HG03097 (cell line): ENCODE measurements at regions not wholly inside any gene's neighbourhood (a gene's known extent, or its start where the extent isn't known, plus 50 kb on each side); places are given as distances from the start of the nearest gene placed in this dataset.

Experiments used
- ATAC-seq: cut with Tn5 transposase; IDR thresholded peaks from one replicate; pipeline ENCODE4 v1.9.1; 2021; ENCODE audit not compliant: unreplicated experiment, low FRiP score

DNA sequence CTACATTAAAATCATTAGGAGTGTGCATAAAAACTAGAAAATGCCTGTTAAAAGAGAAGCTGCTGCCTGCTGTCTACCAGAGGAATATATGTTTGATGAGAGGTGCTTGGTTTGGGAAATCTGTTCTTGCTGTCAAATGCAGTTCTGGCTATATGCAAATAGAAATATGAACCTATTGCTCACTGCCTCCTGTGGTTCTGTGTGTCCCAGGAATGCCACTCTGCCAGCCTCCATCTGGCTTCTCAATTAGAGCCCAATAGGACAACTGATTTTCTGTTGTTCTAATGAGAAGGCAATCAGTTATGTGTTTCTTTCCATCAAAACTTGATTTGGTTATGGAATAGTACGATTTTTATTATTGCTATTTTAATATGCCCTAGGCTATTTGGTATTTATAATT lies 759.7 kb downstream of the HDGFL1 start:
- ATAC-seq: no peak

DNA sequence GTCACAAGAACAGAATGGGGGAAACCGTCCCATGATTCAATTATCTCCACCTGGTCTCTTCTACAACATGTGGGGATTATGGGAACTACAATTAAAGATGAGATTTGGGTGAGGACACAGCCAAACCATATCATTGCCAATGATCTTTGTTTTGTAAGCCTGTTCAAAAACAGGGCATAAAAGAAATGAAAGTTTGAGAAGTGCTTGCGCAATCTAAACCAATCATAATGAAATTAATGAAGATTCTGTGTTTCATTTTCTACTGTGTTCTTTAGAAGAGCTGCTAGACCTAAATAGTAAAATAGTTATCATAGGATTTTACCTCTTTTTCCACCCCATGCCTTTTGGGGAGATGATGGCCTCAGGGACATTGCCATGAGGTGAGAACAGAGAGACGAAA lies 761.3 kb downstream of the HDGFL1 start:
- no peak for ATAC-seq

DNA sequence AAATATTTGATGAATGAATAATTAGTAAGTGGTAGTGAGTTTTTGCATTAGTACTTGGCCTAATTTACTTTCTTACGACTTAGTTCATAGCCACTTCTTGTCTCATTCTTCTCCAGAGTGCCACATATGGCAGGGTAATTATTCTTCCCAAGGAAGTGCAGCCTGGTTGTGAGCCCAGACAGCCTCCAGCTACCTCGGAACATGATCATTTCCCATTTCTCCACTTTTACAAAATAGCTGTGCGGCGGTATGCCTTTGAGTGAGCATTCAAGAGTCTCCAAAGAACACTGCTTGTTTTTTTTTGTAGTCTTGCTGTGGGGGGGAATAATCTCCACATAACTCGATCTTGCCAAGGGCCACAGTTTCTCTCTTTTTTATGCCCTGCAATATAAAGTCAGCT lies 765.0 kb downstream of the HDGFL1 start:
- no peak for ATAC-seq

DNA sequence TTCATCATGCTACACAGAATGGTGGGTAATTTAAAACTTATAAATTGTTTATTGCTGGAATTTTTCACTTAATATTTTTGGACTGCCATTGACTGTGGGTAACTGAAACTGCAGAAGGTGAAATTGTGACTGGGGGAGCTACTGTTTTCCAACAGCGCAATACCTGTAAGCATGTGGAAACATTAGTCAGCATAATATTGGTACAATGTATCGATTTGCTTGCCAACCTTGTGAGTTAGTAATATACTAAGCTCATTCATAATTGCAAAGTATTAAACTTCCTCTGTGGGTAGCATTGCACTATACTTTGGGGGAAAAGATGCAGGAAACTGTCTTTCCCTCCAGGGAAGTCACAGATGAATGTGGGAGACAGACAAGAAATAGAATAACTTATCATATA lies 766.5 kb downstream of the HDGFL1 start:
- no peak for ATAC-seq

DNA sequence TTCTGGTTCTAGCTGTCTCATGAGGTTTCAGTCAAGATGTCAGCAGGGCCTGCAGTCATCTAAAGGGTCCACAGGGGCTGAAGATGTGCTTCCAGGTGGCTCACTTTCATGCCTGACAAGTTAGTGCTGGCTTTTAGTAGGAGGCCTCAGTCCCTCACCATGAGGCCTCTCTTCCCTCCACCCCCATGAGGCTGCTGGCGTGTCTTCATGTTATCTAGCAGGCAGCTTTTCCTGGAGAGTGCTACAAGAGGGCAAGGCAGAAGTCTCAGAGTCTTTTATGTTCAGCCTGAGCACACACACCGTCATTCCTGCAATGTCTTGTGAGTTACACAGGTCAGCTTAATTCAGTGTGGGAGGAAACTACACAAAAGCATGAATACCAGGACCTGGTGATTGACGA lies 769.9 kb downstream of the HDGFL1 start:
- no peak for ATAC-seq

DNA sequence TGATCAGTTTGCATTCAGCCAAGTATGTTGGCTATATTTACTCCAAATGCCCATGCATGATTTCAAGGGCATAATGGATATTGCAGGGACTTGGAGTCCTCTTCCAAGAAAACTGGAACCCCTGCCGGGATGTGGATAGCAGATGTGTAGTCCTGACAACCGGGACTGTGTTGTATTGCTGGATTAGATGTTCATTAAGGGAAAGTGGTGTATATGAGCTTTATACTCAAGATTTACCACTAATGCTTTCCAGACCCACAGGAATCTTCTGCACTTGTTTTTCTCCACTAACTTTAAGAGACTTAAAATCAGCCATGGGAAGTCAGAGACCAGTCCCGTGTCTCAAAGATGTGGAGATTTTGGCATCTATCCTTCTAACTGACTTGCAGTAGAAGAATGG lies 770.9 kb downstream of the HDGFL1 start:
- ATAC-seq: no peak

DNA sequence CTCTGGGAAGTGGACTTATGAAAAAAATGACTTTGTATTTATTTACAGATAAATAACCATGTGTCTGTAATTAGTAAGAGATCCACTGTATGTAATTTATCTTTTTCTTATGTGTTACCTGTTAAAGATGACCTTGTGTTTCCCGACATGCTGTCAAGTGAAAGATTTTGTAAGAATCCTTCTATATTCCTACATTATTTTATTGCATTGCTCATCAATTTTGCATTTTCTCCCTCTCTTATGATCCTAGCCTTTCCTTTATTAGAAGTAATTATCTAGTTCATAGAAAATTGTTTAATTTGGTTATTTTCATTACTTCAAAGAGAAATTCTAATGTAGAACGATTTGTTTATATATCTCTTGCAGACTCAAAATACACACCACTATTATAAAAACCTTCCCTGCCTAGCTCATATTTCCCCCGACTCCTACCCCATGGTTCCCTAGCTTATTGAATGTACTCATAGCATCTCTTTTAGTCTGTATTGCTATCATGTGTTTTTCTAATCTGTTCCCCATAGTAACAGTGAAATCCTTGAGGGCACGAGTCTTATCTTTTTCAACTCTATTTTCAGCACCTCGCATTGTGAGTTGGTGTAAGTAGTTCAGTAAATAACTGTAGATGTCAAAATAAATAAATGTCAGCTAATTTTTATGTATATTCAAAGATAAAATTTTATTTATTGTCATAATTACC lies 774.4 kb downstream of the HDGFL1 start:
- ATAC-seq: no peak

DNA sequence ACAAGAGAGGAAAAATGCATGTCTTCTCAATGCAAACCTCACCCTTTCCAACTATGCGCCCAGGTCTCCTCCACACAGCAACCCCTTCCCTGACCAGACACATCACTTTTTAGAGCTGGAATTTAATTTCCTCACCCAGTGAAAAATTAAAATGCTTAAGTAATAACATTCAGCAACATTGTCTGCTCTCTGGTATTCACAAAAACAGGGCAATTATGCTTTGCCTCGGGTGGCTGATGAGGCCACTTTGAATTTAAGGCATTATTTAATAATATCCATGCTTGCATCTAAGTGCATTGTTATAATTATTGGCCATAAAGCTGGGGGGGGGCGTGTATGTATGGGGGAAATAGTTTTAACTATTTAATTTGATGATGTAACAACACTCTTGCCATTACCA lies 777.8 kb upstream of the NRSN1 start:
- no peak for ATAC-seq

DNA sequence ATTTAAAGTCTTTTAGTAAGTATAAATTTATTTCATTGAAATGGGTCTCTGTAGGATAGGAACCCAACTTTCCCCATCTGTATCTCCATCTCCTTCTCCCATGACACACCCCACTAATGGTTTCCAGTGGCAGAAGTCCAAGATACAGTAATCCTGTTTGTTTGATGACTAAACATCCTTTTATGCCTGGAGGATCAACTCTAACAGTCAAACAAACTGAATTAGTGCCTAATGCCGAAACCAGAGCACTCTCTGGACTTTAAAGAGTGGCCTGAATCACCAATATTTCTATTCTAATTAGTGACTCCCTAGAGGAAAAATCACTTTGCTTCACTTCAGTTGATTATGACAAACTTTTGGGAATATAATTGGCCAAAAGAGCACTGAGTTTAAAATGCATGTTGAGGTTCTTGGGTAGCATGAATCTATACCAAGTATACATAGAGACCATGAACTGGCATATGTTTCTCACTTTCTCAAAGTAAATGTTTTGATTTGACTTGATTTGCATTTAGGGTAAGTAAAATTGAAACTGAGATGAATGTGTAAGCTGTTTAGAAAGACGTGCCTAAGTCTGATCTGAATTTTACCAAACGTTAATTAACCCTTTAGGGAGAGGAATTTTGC lies 776.4 kb upstream of the NRSN1 start:
- ATAC-seq: no peak

DNA sequence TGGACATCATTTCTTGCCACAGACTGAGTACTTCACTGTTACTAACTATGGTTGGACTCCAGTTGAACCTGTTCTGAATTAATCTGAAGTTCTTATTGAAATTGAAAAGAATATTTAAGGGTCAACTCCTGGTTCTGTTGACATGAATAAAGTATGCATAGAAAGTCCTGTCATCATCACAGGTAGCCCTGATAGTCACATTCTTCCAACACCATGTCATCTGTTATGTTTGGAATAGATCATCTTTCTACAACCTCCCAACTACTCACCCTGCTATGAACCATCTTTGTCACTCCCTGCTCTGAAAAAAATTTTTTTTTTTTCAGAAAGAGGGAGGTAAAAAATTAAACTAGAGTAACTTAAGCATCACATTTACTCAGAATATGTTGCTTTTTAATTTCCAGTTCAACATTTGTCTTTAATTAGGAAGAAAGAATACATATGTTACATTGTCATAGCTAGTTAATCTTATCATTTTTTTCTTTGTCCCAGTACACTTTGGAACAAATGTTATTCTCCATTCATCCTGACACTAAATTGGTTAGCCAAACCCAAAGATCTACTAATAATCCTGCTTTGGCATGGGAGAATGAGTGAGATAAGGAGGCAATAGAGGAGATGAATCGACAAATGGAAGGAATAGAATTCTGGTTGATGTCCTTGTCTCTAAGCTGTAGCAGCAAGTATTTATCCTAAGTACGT lies 775.1 kb upstream of the NRSN1 start:
- no peak for ATAC-seq

DNA sequence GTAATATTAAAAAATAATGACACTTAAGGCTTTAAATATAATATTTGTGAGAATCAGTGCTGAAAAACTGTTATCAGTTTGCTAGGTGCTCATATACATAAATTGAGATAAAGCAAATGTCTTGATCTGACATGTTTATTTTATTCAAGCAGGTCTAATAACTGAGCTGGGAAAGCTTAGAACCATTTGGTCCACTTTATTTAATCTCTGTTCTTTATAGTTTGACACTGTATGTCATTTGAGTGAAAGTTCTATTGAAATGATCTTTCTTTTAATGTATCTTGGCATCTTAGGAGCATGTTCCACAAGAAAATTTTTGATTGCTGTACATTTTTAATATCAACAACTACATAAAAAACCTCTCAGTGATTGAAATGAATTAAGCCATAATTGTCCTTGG lies 772.0 kb upstream of the NRSN1 start:
- ATAC-seq: no peak

DNA sequence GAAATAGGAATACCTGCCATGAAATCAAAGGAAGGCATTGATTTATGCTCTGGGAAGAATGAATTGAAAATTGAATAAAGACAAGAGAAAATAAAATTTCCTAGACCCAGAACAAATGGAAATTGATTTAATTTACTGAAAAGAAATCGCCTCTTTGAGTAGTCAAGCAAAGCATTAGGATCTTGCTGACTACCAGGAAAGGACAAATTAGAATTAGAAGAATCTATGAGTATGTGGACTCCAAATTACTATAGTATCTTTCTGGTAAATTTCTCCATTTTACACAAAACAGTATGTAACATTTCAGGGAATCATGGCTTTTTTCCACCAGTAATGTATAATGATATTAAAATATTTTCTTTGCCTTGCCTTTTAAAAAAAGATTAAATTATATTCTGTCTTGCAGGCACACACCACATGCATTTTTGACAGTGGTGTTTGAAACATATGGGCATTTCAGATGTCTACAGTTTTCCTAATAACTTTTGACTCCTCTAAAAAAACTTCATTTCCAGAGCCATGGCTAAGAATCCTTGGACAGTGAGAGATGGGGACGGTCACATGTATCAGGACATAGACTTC lies 768.7 kb upstream of the NRSN1 start:
- ATAC-seq: no peak

DNA sequence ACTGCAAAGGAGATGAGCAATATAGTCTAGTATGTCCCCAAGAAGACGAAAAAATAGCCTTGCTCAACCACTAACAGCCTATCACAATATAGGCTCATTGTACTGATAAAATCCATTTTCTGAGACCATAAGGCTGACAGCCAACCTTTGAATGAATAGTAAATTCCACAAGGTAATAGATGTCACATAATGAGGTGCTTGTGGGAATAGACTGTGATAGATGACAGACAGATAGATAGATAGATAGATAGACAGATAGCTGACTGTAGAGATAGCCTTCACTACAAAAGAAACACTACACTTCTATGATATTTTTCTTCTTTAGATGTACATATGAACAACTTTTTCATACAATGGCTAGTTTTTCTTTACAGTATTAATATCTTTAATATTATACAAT lies 760.3 kb upstream of the NRSN1 start:
- no peak for ATAC-seq

DNA sequence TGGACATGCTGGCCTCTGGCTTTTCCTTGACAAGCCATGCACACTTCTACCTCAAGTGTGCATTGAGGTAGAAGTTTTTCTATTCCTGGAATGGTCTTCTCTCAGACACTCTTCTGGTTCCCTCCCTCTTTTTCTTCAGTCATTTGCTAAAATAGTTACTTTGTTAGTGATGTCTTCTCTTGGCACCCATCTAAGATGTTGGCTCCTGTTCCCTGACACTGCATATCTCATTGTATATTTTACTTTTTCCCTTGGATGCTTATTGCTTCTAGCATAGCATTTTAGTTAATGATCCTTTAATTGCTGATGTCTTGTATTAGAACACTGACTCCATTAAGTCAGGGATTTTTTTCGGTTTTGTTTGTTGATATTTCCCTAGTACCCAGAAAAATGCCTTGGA lies 758.7 kb upstream of the NRSN1 start:
- ATAC-seq: no peak

DNA sequence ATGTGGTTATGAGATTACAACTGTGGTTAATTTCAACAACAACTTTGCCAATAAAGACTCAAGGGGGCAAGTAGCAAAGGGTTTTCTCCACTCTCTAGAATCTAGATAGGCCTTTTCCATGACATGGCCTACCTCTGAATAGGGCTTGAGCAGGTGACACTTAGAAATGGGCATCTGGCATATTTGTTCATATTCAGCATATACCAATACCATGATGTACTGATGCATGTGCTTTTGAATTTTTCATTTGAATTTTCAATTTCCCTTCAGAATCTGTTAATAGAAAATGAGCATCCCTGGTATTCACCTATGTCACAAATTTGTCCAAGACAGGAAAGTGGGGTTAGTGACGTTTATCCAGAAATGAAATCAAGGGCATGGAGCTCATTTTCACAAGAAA lies 757.5 kb upstream of the NRSN1 start:
- no peak for ATAC-seq

DNA sequence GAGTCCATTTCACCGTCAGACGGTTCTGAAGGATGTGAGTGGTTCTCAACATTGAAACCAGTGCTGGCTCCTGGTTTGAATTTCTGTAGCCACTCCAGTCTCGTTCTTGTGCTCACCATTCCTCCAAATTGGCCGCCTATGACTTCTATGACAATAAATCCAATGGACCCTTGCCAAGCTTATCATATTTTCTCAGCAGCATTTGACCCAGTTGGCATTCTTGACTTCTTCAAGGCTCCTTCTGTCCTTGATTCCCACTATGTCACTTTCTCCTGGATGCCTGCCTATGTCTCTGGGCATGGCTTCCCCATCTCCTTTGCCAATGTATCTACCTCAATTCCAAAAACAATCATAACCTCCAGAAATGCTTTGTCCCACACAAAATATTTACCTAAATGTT lies 756.0 kb upstream of the NRSN1 start:
- ATAC-seq: no peak

DNA sequence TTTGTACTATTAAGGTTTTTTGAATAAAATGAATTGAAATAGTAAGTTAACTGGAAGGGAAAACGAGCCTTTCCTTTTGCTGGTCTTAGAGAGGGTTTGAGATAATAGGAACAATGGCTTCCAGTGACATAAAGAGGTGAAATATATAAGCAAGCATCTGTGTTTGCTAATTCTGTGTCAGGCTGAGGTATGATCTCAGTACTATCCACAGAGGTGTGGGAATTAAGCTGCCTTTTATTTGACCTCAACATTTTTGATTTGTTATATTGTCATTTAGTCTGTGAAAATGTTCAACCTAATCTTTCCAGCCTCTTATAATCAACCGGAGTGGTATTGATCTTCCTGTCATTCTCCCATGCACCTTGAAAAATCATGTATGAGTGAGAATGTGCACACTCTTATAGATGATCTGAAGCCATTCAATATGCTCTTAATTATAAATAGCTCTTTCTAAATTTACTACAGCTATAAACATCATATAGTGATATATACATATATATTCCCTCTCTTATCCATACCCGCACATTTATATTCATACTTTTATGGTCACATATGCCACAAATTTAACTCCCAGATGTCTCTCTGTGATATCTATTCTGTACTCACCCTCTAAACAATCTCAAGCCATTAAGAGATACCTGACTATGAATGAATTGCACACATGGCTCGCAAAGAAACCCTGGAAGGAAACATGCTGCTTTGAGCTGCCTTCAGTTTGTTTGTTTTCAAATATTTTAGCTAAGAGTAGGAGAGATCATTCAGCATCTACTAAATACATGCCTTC lies 754.7 kb upstream of the NRSN1 start:
- ATAC-seq: no peak

DNA sequence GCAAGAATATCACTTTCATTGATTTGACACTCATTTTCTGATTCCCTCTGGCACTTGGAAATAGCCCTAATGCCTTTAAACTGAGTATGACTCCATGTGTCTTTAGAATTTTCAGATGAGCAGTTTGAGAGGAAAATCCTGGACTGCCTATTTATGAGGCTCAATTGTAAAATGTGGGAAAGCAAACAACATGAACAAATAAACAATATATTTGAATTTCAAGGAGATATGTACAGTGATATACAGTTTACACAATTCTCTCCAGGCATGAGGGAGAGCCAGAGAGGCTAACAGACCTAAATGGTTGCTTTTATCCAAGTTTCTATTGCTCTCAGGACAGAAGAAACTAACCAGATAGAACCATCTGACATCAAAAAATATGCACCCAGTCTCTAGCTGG lies 748.2 kb upstream of the NRSN1 start:
- ATAC-seq: no peak

DNA sequence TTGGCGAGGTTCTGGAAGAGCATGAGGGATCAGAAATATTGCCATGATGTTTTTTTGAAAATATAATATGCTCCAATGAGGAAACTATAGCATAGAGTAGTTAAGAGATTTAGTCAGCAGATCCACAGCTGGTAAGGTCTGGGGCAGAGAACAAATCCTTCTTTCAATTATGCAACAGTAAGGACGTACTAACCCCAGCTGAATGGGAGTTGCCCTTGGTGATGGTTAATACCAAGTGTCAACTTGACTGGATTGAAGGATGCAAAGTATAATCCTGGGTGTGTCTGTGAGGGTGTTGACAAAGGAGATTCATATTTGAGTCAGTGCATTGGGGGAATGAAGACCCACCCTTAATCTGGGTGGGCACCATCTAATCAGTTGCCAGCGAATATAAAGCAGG lies 745.5 kb upstream of the NRSN1 start:
- no peak for ATAC-seq

DNA sequence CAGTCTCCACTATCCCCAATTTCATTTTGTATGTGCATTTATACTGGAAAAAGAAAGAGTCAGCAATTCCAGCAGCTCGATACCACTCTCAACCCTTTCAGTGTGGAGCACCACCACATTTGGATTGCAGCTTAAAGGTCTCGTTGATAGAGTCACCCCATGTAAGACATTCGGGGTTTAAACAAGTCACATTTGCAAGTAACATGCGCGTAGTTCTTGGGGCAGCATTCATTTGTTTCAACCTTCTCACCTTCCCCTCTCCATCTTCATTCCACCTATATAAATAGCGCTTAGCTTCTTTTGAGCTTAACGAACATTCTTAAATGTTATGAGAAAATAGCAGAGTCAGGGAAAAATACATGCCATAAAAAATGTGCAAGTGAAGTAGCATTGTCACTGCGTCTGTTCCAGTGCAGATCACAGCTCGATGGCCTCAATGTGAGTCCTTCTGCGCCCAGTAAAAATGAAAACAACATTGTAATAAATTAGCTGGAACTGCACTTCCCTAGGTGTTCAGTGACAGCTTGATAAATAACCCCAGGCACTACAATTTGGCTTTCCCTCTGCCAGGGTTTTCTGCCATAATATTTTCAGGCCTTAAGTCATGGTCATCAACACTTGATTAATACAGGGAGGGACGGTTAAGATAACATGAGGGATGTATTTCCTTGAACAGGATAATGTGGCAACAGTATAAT lies 737.8 kb upstream of the NRSN1 start:
- ATAC-seq: no peak
